ENCODE measurements at regions not wholly inside any gene's neighbourhood (a gene's known extent, or its start where the extent isn't known, plus 50 kb on each side); places are given as distances from the start of the nearest gene placed in this dataset.

- TF ChIP-seq, protein P1, sequence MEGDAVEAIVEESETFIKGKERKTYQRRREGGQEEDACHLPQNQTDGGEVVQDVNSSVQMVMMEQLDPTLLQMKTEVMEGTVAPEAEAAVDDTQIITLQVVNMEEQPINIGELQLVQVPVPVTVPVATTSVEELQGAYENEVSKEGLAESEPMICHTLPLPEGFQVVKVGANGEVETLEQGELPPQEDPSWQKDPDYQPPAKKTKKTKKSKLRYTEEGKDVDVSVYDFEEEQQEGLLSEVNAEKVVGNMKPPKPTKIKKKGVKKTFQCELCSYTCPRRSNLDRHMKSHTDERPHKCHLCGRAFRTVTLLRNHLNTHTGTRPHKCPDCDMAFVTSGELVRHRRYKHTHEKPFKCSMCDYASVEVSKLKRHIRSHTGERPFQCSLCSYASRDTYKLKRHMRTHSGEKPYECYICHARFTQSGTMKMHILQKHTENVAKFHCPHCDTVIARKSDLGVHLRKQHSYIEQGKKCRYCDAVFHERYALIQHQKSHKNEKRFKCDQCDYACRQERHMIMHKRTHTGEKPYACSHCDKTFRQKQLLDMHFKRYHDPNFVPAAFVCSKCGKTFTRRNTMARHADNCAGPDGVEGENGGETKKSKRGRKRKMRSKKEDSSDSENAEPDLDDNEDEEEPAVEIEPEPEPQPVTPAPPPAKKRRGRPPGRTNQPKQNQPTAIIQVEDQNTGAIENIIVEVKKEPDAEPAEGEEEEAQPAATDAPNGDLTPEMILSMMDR (IDR thresholded peaks at IDR 0.05; ENCODE audit: low read depth, low read length, missing control alignments), result no peak
- H3K4me3 ChIP-seq (replicated peaks; ENCODE audit: low read depth, low read length), result no peak overlapping the region
- DNase-seq (ENCODE audit: extremely low read depth, low read depth), result no peak
These were observed 1431.4 kb upstream of the TENM4 start for GRCh38 chr11:80872116-80872728.

GRCh38 chr11:80868831-80869230 is 1428.0 kb upstream of the TENM4 start:
- TF ChIP-seq, protein P1 (IDR thresholded peaks at IDR 0.05; ENCODE audit: low read depth, low read length, missing control alignments), result no peak
- no peak overlapping the region for H3K4me3 ChIP-seq (replicated peaks; ENCODE audit: low read depth, low read length)
- DNase-seq (ENCODE audit: extremely low read depth, low read depth), result no peak

DNA sequence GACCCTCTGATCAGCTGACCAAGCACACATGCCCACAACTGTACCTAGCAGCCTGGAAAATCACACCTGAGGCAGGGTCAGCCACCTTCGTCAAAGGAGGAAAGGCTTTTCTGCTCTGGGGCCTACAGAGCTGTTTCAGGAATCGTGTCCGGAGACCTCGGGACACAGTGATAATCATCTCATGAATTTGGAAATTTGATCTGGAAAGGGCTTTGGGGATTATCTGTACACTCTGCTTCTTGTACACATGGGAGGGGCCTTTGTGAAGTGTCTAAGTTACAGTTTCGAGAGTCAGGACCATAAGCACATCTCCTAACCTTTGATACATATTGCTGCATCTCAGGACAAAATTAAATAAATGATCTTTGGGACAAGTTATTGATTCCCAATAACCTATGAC is 1421.2 kb upstream of the TENM4 start:
- TF ChIP-seq, protein P1 (IDR thresholded peaks at IDR 0.05; ENCODE audit: low read depth, low read length, missing control alignments), result no peak
- H3K4me3 ChIP-seq (replicated peaks; ENCODE audit: low read depth, low read length), result no peak overlapping the region
- DNase-seq (ENCODE audit: extremely low read depth, low read depth), result no peak

DNA sequence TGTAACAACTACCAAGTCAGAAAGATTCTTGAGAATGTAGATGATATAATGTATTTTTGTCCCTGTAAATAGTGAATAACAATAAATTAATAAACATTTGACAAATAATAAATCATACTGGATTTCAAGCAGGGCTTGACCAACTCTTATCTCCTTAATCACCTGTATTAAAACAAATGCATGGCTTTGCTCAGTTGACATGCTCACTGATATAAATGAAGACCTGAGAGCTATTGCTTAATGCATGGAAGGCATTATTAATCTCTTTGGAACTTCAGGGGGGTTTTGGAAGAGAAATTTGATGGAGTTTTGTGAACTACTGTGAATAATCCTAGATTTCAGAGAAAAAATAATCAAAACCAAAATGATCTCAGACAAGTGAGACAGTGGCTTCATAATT is 1420.4 kb upstream of the TENM4 start:
- TF ChIP-seq, protein P1 (IDR thresholded peaks at IDR 0.05; ENCODE audit: low read depth, low read length, missing control alignments), result no peak
- DNase-seq (ENCODE audit: extremely low read depth, low read depth), result no peak
- H3K4me3 ChIP-seq (replicated peaks; ENCODE audit: low read depth, low read length), result no peak overlapping the region

GRCh38 chr11:80860632-80861031 is 1419.8 kb upstream of the TENM4 start:
- H3K4me3 ChIP-seq (replicated peaks; ENCODE audit: low read depth, low read length), result no peak overlapping the region
- TF ChIP-seq, protein P1 (IDR thresholded peaks at IDR 0.05; ENCODE audit: low read depth, low read length, missing control alignments), result no peak
- DNase-seq (ENCODE audit: extremely low read depth, low read depth), result no peak

GRCh38 chr11:80856066-80856465 is 1415.2 kb upstream of the TENM4 start:
- no peak overlapping the region for H3K4me3 ChIP-seq (replicated peaks; ENCODE audit: low read depth, low read length)
- DNase-seq (ENCODE audit: extremely low read depth, low read depth), result no peak
- TF ChIP-seq, protein P1 (IDR thresholded peaks at IDR 0.05; ENCODE audit: low read depth, low read length, missing control alignments), result no peak

DNA sequence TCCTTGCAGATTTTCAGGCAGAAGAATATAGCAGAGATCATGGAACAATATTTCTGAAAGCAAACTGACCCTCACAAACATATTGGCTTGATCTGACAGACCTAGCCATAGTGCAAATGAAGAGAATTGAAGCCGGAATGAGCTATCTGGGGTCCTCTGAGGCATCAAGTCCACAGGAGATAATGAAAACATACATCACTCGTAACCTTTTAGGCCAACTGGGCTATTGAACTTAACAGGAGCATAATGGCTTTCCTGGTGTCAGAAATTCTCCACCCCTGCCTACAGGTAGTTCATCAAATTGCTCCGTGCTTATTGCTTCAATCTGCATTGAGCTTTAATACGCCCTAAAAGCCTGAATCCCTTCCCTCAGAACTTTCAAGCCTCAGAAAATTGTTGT is 1414.6 kb upstream of the TENM4 start:
- DNase-seq (ENCODE audit: extremely low read depth, low read depth), result no peak

More for the DNA sequence above, 1414.6 kb upstream of the TENM4 start:
- TF ChIP-seq, protein P1 (IDR thresholded peaks at IDR 0.05; ENCODE audit: low read depth, low read length, missing control alignments), result no peak
- no peak overlapping the region for H3K4me3 ChIP-seq (replicated peaks; ENCODE audit: low read depth, low read length)

Data from HFF-Myc (cell line).